ENCODE measurements at regions not wholly inside any gene's neighbourhood (a gene's known extent, or its start where the extent isn't known, plus 50 kb on each side); places are given as distances from the start of the nearest gene placed in this dataset.

DNA sequence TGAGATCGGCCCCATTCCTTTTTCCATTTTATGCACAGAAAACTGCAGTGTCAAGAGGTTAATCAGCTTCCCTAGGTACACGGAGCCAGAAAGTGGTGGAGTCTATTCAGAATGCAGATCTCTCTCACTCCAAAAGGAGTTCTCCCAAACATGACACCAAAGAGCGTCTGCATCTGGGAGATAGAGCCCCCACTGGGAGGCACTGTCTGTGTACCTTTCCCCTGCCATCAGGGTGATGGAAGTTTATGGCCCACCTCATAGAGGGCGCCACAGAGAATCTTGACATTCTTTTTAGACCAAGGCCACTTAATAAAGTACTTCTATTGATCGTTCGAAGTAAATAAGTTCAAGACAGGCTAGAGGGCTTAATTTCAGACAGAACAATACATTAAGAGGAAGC lies 493.7 kb upstream of the ERCC4 start:
- no peak overlapping the region for H3K27ac ChIP-seq (ENCODE audit: low read length)
- H3K27me3 ChIP-seq (ENCODE audit: control insufficient read depth, insufficient read depth, low read length) = no peaks in the 10 kb centered on the region
- H3K4me1 ChIP-seq (ENCODE audit: control insufficient read depth, insufficient read depth, low read length) = no peaks in the 10 kb centered on the region
- H3K4me3 ChIP-seq (ENCODE audit: low read length) = no peak overlapping the region
- no CpG with 5 or more reads among the region's 6 CpGs for WGBS (ENCODE audit: insufficient coverage, low lambda C conversion rate)
- no peaks in the 10 kb centered on the region for H3K9me3 ChIP-seq (ENCODE audit: control insufficient read depth, low read depth, low read length)
- DNase-seq = peak in 1 of 2 donors; percentile 4
- H3K36me3 ChIP-seq (ENCODE audit: control insufficient read depth, insufficient read depth, low read length) = no peaks in the 10 kb centered on the region

DNA sequence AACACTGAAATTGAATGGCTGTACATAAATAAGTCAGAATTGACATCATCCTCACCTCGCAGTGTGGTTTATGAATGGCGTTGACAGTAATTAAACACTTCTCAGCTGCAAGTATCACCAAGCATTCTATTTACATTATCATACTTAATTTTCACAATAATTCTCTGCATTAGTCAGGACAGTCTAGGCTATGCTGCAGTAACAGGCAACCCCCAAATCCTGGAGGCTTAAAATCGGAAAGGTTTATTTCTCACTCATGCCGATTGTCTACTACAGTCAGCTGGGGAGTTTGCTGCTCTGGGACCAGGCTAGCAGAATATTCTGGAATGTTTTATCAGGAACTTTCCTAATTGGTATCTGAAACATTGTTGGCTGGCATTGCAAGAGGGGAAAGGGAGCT lies 493.2 kb upstream of the ERCC4 start:
- Histone ChIP-seq H3K27me3 (ENCODE audit: control insufficient read depth, insufficient read depth, low read length) (no peaks in the 10 kb centered on the region), H3K36me3 (ENCODE audit: control insufficient read depth, insufficient read depth, low read length) (no peaks in the 10 kb centered on the region), H3K27ac (ENCODE audit: low read length) (no peak overlapping the region), H3K9me3 (ENCODE audit: control insufficient read depth, low read depth, low read length) (no peaks in the 10 kb centered on the region), H3K4me3 (ENCODE audit: low read length) (no peak overlapping the region), H3K4me1 (ENCODE audit: control insufficient read depth, insufficient read depth, low read length) (no peaks in the 10 kb centered on the region)
- WGBS (ENCODE audit: insufficient coverage, low lambda C conversion rate) = 94% methylated on average over 2 of the region's 4 CpGs
- DNase-seq = no peak

DNA sequence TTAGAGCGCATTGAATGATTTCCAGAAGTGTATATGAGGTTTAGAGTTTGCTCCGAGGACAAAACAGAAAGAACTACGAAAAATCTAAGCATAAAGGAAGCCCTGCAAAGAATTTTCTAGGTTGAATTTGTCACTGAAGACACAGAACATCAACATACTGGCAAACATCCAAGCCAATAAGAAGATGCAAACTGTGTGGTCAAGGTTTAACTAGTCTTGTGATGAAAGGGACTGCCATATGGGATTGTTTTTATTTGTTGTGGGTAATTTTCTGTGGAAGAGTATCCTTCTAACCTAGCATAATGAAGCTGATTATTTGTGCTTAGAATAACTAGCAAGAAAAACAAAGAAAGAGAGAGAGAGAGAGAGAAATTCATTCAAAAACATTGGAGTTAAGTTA lies 492.0 kb upstream of the ERCC4 start:
- no peak overlapping the region for H3K4me3 ChIP-seq (ENCODE audit: low read length)
- no peak for DNase-seq
- no peaks in the 10 kb centered on the region for H3K4me1 ChIP-seq (ENCODE audit: control insufficient read depth, insufficient read depth, low read length)
- no peak overlapping the region for H3K27ac ChIP-seq (ENCODE audit: low read length)
- H3K27me3 ChIP-seq (ENCODE audit: control insufficient read depth, insufficient read depth, low read length) = no peaks in the 10 kb centered on the region
- no peaks in the 10 kb centered on the region for H3K36me3 ChIP-seq (ENCODE audit: control insufficient read depth, insufficient read depth, low read length)
- no peaks in the 10 kb centered on the region for H3K9me3 ChIP-seq (ENCODE audit: control insufficient read depth, low read depth, low read length)
- WGBS (ENCODE audit: insufficient coverage, low lambda C conversion rate) = 100% methylated on average over 1 of the region's 3 CpGs

DNA sequence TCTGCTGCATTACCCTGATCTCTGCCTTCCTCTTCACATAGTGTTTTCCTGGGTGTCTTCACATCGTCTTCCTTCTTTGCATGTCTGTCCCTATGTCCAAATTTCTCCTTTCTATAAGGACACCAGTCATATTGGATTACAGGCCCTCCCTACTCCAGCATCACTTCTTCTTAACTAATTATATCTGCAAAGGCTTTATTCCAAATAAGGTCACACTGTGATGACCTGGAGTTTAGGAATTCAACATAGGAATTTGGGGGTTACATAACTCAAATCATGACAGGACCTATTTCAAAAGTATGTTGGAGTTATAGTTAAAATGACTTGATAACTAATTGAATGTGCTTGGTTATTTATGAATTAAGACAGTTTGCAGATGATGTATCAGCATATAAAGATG lies 490.5 kb upstream of the ERCC4 start:
- WGBS (ENCODE audit: insufficient coverage, low lambda C conversion rate) = no CpG with 5 or more reads among the region's 1 CpG
- Histone ChIP-seq H3K4me3 (ENCODE audit: low read length) (no peak overlapping the region), H3K36me3 (ENCODE audit: control insufficient read depth, insufficient read depth, low read length) (no peaks in the 10 kb centered on the region), H3K9me3 (ENCODE audit: control insufficient read depth, low read depth, low read length) (no peaks in the 10 kb centered on the region), H3K4me1 (ENCODE audit: control insufficient read depth, insufficient read depth, low read length) (no peaks in the 10 kb centered on the region), H3K27me3 (ENCODE audit: control insufficient read depth, insufficient read depth, low read length) (no peaks in the 10 kb centered on the region), H3K27ac (ENCODE audit: low read length) (no peak overlapping the region)
- DNase-seq = no peak

DNA sequence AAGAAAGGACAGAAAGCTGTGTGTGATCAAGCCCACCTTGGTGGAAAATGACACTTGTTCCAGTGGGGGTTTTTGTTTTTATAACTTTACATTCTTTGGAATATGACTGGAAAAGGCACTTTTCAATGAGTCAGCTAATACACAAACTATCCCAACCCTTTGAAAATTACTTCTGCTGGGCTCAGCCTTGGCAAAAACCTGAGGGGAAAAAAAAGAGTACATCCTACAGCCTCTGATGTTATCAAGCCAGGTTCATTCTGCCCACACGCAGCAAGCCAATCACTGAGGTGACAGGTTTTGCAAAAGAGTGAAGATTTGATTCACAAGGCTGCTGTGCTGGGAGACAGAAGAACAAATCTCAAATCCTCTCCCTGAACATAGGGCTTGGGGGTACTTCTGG lies 484.5 kb upstream of the ERCC4 start:
- H3K36me3 ChIP-seq (ENCODE audit: control insufficient read depth, insufficient read depth, low read length) = no peaks in the 10 kb centered on the region
- H3K4me3 ChIP-seq (ENCODE audit: low read length) = no peak overlapping the region
- no peaks in the 10 kb centered on the region for H3K9me3 ChIP-seq (ENCODE audit: control insufficient read depth, low read depth, low read length)
- DNase-seq = no peak
- H3K4me1 ChIP-seq (ENCODE audit: control insufficient read depth, insufficient read depth, low read length) = peaks cover 6% of the 10 kb centered on the region
- H3K27ac ChIP-seq (ENCODE audit: low read length) = no peak overlapping the region
- no CpG with 5 or more reads among the region's 1 CpG for WGBS (ENCODE audit: insufficient coverage, low lambda C conversion rate)
- no peaks in the 10 kb centered on the region for H3K27me3 ChIP-seq (ENCODE audit: control insufficient read depth, insufficient read depth, low read length)

DNA sequence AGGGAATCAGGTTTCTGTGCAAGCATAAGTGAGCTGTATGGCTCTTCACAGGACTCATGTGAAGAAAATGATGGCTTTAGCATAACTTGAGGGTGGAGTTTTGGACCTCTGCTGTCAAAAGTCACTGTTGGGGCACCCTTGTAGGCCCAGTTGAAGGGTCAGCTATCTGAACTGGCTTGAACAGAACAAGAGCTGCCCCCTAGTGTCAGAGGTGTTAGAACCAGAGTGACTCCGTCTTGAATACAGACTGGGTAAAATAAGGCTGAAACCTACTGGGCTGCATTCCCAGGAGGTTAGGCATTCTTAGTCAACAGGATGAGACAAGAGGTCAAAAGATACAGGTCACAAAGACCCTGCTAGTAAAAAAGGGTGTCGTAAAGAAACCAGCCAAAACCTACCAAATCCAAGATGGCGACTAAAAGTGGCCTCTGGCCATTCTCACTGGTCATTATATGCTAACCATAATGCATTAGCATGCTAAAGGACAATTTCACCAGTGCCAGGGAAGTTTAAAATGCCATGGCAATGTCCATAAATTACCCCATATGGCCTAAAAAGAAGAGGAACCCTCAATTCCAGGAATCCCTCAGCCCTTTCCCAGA lies 484.0 kb upstream of the ERCC4 start:
- WGBS (ENCODE audit: insufficient coverage, low lambda C conversion rate) = no CpG with 5 or more reads among the region's 3 CpGs
- H3K4me3 ChIP-seq (ENCODE audit: low read length) = no peak overlapping the region

DNA sequence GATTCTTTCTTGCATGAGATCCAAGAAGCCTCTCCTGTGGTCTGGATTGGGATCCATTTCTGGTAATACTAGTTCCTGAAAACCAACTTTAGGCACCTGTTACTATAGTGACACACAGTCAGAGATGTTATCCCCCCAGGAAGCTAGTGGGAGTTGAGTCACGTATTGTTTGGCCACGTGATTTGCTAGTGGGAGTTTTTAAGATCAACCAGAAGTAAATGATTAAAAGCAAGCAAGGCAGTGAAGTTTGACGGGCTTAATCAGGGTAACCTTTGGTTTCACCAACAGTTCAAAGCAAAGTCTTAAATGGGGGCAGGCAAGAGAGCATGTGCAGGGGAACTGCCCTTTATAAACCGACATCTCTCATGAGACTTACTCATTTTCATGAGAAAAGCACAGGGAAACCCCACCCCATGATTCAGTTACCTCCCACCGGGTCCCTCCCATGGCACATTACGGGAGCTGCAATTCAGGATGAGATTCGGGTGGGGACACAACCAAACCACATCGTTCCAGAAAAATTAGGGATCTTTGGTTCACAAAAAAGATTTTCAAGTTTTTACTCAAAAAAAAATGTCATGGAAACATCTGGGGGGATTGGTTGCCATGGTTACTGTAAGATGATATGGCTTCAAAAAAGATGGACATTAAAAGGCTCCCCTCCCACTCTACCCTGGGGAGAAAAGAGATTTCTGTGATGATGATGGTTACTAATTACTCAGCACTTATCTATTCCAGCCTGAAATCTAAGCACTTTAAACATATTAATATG lies 483.1 kb upstream of the ERCC4 start:
- peak; percentile 85 to 94 for DNase-seq
- Histone ChIP-seq H3K4me3 (ENCODE audit: low read length) (no peak overlapping the region), H3K27me3 (ENCODE audit: control insufficient read depth, insufficient read depth, low read length) (no peaks in the 10 kb centered on the region), H3K4me1 (ENCODE audit: control insufficient read depth, insufficient read depth, low read length) (peaks cover 6% of the 10 kb centered on the region), H3K9me3 (ENCODE audit: control insufficient read depth, low read depth, low read length) (no peaks in the 10 kb centered on the region), H3K36me3 (ENCODE audit: control insufficient read depth, insufficient read depth, low read length) (no peaks in the 10 kb centered on the region), H3K27ac (ENCODE audit: low read length) (peak overlapping the region; percentile 62)
- 47% methylated on average over 3 of the region's 8 CpGs for WGBS (ENCODE audit: insufficient coverage, low lambda C conversion rate)

More for the DNA sequence above, 484.0 kb upstream of the ERCC4 start:
- Histone ChIP-seq H3K4me1 (ENCODE audit: control insufficient read depth, insufficient read depth, low read length) (peaks cover 6% of the 10 kb centered on the region), H3K9me3 (ENCODE audit: control insufficient read depth, low read depth, low read length) (no peaks in the 10 kb centered on the region), H3K36me3 (ENCODE audit: control insufficient read depth, insufficient read depth, low read length) (no peaks in the 10 kb centered on the region), H3K27me3 (ENCODE audit: control insufficient read depth, insufficient read depth, low read length) (no peaks in the 10 kb centered on the region), H3K27ac (ENCODE audit: low read length) (peak overlapping the region; percentile 45)
- DNase-seq = no peak

DNA sequence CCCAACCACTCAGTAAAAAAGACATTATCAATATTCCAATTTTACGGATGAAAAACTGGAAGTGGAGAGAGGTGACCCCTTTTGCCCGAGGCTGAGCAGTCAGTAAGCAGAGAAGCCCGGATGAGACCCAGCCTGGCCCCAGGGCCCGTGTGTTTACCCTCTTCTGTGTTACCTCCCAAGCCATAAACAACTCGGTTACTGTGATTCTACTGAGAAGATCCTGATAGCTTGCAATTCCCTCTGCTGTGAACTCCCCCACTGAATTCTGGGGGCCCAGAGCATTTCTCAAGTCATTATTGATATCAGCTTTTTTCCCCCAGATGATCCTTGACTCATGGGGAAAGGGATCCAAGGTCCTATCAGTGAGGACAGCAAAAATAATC lies 482.6 kb upstream of the ERCC4 start:
- WGBS (ENCODE audit: insufficient coverage, low lambda C conversion rate) = no CpG with 5 or more reads among the region's 5 CpGs
- H3K4me1 ChIP-seq (ENCODE audit: control insufficient read depth, insufficient read depth, low read length) = peaks cover 6% of the 10 kb centered on the region
- no peaks in the 10 kb centered on the region for H3K27me3 ChIP-seq (ENCODE audit: control insufficient read depth, insufficient read depth, low read length)
- peak; percentile 30 to 76 for DNase-seq
- peak overlapping the region; percentile 62 for H3K27ac ChIP-seq (ENCODE audit: low read length)
- no peaks in the 10 kb centered on the region for H3K9me3 ChIP-seq (ENCODE audit: control insufficient read depth, low read depth, low read length)
- no peaks in the 10 kb centered on the region for H3K36me3 ChIP-seq (ENCODE audit: control insufficient read depth, insufficient read depth, low read length)
- H3K4me3 ChIP-seq (ENCODE audit: low read length) = no peak overlapping the region

DNA sequence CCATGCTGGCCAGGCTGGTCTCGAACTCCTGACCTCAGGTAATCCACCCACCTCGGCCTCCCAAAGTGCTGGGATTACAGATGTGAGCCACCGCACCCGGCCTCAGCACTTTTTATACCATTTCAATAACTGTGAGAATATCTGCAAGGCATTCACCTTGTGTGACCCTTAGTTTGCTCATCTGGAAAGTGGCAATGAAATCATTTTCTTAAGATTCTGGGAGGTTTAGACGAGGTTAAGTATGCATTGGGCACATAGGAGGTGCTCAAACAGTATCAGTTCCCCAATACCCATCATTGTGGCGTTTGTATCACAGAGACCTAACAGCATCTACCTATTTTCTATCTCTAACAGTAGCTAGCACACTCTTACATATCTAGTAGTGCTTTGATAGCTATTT lies 481.9 kb upstream of the ERCC4 start:
- H3K4me3 ChIP-seq (ENCODE audit: low read length) = no peak overlapping the region
- H3K36me3 ChIP-seq (ENCODE audit: control insufficient read depth, insufficient read depth, low read length) = no peaks in the 10 kb centered on the region
- peaks cover 6% of the 10 kb centered on the region for H3K4me1 ChIP-seq (ENCODE audit: control insufficient read depth, insufficient read depth, low read length)
- no CpG with 5 or more reads among the region's 6 CpGs for WGBS (ENCODE audit: insufficient coverage, low lambda C conversion rate)
- H3K27ac ChIP-seq (ENCODE audit: low read length) = no peak overlapping the region
- no peaks in the 10 kb centered on the region for H3K27me3 ChIP-seq (ENCODE audit: control insufficient read depth, insufficient read depth, low read length)
- no peaks in the 10 kb centered on the region for H3K9me3 ChIP-seq (ENCODE audit: control insufficient read depth, low read depth, low read length)
- DNase-seq = no peak

DNA sequence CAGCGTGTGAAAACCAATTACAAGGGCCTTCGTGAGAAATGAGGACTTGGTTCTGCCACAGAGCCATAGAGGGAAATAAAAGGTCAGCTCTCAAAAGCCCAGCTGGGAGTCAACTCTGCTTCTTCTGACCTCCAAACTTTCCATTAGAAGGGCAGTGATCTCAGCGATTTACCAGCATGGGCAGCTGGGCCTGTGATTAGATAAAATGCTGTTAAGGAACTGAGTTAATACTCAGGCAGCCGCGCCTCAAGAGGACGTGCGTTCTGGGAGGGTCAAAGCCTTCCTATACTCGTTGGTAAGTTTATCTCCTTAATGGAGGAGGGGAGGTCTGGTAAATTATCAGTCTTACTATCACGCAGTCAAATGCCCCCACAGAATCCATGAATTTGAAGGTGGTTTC lies 480.2 kb upstream of the ERCC4 start:
- no peaks in the 10 kb centered on the region for H3K9me3 ChIP-seq (ENCODE audit: control insufficient read depth, low read depth, low read length)
- WGBS (ENCODE audit: insufficient coverage, low lambda C conversion rate) = no CpG with 5 or more reads among the region's 9 CpGs
- H3K27me3 ChIP-seq (ENCODE audit: control insufficient read depth, insufficient read depth, low read length) = no peaks in the 10 kb centered on the region
- no peak overlapping the region for H3K4me3 ChIP-seq (ENCODE audit: low read length)
- H3K36me3 ChIP-seq (ENCODE audit: control insufficient read depth, insufficient read depth, low read length) = no peaks in the 10 kb centered on the region
- no peak for DNase-seq
- peaks cover 6% of the 10 kb centered on the region for H3K4me1 ChIP-seq (ENCODE audit: control insufficient read depth, insufficient read depth, low read length)
- no peak overlapping the region for H3K27ac ChIP-seq (ENCODE audit: low read length)

DNA sequence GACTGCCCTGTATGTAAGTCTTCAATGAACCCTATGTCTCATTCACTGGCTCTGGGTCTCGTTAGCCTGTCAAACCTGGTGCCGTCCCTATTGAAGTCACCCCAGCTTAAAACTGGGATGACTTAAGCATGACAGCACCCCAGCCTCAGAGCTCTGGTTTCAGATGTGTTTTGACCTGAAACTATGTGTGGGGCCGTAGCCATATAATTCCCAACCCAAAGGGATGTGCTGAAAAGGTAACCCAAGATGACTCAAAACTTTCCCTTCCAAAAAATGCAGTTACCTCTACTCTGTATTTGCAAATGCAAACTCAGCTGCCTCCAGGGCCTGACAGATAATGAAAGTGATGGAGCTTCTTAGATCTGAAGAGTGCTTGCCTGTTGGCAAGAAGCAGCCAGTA lies 478.3 kb upstream of the ERCC4 start:
- H3K4me3 ChIP-seq (ENCODE audit: low read length) = no peak overlapping the region
- H3K4me1 ChIP-seq (ENCODE audit: control insufficient read depth, insufficient read depth, low read length) = peaks cover 6% of the 10 kb centered on the region
- no peaks in the 10 kb centered on the region for H3K36me3 ChIP-seq (ENCODE audit: control insufficient read depth, insufficient read depth, low read length)
- H3K27me3 ChIP-seq (ENCODE audit: control insufficient read depth, insufficient read depth, low read length) = no peaks in the 10 kb centered on the region
- no CpG with 5 or more reads among the region's 3 CpGs for WGBS (ENCODE audit: insufficient coverage, low lambda C conversion rate)
- no peak overlapping the region for H3K27ac ChIP-seq (ENCODE audit: low read length)
- H3K9me3 ChIP-seq (ENCODE audit: control insufficient read depth, low read depth, low read length) = no peaks in the 10 kb centered on the region
- no peak for DNase-seq
